ENCODE measurements at regions not wholly inside any gene's neighbourhood (a gene's known extent, or its start where the extent isn't known, plus 50 kb on each side); places are given as distances from the start of the nearest gene placed in this dataset.

DNA sequence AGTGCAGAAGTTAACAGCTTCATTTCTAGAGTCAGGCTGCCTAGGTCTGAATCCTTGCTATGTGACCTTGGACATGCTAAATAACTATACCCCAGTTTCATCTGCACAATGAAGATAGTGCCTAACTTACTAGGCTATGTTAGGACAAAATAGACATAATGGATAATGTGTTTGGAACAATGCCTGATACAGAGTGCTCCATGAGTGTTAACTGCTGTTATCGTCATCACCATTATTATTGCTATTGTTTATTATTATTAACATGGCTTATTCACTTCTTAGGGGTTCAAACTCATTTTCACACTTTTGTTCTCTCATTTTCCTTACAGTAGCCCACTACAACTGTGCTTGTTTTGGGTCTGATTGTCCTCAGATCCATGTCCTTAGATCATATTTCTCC is 467.7 kb downstream of the SH2D1A start:
- no peak for TF ChIP-seq RAD21 (IDR thresholded peaks at IDR 0.05; ENCODE audit: low read depth)
- TF ChIP-seq, protein P1, sequence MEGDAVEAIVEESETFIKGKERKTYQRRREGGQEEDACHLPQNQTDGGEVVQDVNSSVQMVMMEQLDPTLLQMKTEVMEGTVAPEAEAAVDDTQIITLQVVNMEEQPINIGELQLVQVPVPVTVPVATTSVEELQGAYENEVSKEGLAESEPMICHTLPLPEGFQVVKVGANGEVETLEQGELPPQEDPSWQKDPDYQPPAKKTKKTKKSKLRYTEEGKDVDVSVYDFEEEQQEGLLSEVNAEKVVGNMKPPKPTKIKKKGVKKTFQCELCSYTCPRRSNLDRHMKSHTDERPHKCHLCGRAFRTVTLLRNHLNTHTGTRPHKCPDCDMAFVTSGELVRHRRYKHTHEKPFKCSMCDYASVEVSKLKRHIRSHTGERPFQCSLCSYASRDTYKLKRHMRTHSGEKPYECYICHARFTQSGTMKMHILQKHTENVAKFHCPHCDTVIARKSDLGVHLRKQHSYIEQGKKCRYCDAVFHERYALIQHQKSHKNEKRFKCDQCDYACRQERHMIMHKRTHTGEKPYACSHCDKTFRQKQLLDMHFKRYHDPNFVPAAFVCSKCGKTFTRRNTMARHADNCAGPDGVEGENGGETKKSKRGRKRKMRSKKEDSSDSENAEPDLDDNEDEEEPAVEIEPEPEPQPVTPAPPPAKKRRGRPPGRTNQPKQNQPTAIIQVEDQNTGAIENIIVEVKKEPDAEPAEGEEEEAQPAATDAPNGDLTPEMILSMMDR (IDR thresholded peaks at IDR 0.05 in 2 of 3, conservative IDR thresholded peaks at IDR 0.05 in 1 of 3; ENCODE audit: borderline replicate concordance in 1 of 3, insufficient read depth in 1 of 3, low read depth in 2 of 3, low read length in 2 of 3) = no peak
- no peak for TF ChIP-seq POLR2A (IDR thresholded peaks at IDR 0.05; ENCODE audit: borderline replicate concordance, extremely low read depth, insufficient read depth, insufficient read length)
- TF ChIP-seq, protein P2, sequence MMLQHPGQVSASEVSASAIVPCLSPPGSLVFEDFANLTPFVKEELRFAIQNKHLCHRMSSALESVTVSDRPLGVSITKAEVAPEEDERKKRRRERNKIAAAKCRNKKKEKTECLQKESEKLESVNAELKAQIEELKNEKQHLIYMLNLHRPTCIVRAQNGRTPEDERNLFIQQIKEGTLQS (IDR thresholded peaks at IDR 0.05) = no peak
- no peak for TF ChIP-seq EZH2 (IDR thresholded peaks at IDR 0.05)
- TF ChIP-seq, protein P3, sequence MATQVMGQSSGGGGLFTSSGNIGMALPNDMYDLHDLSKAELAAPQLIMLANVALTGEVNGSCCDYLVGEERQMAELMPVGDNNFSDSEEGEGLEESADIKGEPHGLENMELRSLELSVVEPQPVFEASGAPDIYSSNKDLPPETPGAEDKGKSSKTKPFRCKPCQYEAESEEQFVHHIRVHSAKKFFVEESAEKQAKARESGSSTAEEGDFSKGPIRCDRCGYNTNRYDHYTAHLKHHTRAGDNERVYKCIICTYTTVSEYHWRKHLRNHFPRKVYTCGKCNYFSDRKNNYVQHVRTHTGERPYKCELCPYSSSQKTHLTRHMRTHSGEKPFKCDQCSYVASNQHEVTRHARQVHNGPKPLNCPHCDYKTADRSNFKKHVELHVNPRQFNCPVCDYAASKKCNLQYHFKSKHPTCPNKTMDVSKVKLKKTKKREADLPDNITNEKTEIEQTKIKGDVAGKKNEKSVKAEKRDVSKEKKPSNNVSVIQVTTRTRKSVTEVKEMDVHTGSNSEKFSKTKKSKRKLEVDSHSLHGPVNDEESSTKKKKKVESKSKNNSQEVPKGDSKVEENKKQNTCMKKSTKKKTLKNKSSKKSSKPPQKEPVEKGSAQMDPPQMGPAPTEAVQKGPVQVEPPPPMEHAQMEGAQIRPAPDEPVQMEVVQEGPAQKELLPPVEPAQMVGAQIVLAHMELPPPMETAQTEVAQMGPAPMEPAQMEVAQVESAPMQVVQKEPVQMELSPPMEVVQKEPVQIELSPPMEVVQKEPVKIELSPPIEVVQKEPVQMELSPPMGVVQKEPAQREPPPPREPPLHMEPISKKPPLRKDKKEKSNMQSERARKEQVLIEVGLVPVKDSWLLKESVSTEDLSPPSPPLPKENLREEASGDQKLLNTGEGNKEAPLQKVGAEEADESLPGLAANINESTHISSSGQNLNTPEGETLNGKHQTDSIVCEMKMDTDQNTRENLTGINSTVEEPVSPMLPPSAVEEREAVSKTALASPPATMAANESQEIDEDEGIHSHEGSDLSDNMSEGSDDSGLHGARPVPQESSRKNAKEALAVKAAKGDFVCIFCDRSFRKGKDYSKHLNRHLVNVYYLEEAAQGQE (IDR thresholded peaks at IDR 0.05; ENCODE audit: low read depth) = no peak

Data from HCT116 (cell line).